H4 (cell line): ENCODE measurements at regions not wholly inside any gene's neighbourhood (a gene's known extent, or its start where the extent isn't known, plus 50 kb on each side); places are given as distances from the start of the nearest gene placed in this dataset.
A peak's percentile ranks its signal among the peaks of the same experiment; 100 is the strongest.

Experiments
- DNase-seq: peaks from one replicate; pipeline ENCODE4 v3.0.0-alpha.2; 2015; ENCODE audit warnings: low spot score

DNA sequence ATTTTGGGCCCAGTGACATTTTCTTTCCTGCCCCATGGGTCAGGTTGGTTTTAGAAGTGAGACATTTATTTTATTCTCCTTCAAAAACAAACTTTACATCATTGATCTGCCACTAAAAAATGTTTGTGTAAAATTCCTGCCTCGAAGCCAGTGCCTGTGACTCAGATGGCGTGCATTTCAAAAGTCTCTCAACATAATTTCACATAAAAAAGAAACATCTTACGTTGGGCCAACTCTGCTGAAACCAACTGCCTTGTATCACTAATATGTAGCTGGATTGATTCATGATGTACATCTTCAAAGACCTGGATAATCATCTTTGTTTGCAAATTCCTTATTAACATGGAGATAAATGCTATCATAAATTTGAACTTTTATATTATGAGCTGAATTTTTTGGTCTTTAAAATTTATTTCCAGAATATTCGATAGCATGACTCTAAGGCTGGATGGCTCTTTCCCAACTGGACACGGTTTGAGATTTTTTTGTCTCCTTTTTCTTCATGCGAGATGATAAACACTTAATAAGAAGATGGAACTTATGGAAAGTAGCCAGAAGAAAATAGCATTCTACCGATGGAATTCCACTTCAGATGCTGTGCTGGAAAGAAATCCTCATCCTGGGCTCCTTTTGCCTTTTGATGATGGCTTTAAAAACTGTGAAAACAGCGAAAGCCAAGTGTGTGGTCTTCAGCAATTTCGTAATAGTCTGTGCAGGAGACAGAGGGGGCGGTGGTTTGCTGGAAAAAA lies 420.5 kb downstream of the FGF9 start:
- DNase-seq: no peak

DNA sequence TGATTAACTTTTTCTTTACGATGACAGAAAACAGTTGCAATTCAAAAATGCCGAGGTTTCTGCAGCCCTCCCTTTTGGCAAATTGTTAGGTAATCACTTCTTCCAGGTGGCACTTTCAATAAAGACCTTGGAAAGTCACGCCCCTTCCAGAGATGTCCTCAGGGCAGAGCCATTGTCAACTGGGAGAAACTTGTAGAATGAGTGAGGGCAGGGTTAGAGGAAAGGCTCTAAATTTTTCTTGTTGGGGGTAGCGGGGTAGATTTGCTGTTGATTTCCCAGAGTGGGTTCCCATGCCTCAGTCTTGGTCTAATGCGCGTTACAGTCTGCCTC lies 421.1 kb downstream of the FGF9 start:
- DNase-seq: no peak

DNA sequence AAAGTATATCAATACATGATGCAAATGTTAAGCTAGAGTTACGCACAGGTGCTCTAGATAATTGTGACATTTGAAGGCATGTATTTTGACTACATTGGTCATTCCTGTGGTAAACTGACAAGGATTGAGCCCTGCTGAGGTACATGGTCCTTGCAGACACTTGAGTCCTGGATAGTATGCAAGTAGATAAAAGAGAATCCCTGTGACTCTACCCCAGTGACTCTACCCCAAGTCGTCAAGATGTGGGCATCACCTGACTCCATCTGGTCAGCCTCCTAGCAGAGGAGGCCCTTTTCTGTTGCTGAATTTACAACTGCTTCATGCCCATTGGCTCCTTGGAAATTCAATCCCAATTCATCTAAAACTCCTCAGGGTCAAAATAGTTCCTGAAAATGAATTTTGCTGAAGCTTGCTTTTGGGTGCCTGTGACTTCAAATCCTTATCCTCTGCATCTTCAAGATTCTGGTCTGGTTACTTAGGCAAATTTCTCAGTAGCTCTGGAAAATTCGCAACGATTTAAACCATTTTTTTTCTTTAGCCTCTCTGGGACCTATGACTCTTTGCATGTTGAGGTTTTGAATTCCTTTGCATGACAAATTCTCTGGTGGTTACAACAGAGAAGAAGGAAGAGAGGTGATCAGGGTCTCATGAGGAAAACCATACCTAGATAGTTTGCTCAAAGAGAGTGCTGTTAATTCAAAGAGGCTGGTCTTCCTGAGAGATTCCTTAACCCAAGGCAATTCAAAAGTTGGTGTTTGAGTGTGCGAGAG lies 422.1 kb downstream of the FGF9 start:
- no peak for DNase-seq

DNA sequence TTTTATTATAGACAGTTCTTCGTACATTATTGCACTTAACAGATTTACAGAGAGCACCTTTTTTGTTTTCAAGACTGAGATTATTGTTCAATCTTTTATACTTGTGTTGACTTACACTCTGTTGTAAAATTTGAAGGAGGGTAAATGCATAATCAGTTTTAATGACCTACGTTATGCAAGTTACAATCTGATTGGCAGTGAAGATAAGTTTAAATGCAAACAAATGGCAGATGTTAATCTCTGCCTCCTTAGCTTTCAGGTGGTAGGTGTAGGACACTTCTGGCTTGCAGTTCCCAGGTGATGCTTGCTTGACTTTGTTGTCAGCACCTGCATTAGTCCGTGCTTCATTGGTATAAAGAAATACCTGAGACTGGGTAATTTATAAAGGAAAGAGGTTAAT lies 424.9 kb downstream of the FGF9 start:
- DNase-seq: no peak

DNA sequence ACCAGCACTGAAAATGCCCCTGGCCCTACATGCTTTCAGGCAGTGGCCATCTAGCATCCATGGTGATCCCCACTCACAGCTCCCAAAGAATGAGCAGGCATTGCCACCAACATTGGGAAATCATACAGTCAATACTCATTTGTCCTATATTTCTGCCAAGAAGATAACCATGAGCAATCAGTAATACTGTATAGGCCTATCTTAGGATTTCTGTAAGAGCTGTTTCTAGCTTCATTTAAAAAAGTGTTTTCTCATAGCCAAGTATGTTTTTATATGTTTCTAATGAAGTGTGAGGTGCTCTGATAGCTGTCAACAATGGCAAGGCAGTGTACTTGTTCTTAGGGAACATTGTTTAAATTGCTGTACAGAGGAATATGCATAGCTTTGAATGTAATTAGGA lies 428.7 kb downstream of the FGF9 start:
- DNase-seq: no peak

DNA sequence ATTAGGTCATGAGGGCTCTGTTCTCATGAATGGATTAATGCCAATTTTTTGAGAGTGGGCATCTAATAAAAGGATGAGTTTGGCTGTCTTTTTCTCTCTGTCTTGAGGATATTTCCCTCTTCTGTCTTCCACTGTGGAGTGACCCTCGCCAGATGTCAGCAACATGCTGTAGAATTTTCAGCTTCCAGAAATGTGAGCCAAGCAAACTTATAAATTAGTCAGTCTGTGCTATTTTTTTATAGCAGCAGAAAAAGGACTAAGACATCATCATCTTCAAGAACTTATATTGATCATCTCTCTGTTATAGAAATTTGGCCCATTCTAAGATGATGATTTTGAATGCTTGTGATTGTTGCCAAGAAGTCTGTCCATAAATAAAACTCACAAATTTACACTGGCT lies 431.4 kb downstream of the FGF9 start:
- DNase-seq: no peak

DNA sequence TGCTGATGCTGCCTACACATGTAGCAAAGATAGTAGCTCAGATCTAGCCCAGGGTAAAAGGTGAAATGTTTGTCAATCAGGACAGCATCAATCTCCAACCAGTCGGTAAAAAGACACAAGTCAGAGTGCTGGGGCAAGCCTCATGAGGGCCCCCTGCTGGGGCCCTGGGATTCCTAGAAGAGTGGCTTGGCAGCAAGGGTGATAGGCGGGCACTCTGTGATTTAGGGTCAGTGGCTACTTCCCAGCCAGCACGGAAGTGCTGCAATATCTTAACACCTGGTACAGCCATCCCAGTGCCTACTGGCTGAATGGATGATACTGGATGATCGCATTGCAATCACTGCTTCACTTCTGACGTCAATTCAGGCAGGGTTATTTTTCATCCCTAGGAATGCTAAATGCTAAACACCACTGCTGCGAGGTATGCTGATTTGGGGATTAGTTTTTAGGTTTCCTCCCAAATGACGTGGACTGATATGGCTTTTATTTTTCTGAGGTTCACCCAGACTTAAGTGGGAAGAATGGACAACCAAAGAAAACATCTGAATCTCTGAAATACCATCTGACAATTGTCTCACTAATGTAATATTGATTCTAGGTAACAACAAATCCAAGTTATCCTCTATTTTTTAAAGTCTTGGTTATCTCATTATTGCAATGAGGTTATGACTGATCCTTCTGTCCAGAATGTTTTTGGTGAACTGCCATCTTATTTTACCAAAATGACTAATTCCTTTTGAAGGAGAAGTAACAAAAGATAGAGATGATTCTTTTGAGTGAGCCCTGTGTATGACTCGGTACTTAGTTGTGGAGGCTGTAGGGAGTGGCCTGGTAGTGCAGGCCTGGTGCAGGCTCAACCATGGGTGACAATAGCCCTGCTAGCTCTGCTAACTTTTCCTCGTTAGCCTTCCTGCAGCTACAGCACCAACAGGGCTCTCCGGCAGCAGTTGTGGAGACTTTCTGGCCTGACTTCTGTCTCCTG lies 432.5 kb downstream of the FGF9 start:
- no peak for DNase-seq

DNA sequence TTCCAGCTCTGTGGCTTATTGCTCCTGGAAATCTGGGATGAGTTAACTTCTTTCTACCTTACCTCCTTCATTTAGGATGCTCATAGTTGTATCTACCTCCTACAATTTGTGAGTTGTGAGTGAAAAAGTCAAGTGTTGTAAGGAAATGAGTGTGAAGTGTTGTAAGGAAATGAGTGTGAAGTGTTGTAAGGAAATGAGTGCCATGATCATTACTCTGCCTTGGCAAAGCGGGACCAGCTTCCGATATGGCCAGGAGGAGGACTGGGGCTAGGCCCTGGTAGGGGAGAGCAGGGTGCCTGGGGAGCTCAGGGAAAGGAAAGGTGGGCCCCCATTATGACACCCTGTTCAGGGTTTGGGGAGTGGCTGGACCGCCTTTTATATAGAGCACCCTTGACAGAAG lies 435.2 kb downstream of the FGF9 start:
- no peak for DNase-seq

DNA sequence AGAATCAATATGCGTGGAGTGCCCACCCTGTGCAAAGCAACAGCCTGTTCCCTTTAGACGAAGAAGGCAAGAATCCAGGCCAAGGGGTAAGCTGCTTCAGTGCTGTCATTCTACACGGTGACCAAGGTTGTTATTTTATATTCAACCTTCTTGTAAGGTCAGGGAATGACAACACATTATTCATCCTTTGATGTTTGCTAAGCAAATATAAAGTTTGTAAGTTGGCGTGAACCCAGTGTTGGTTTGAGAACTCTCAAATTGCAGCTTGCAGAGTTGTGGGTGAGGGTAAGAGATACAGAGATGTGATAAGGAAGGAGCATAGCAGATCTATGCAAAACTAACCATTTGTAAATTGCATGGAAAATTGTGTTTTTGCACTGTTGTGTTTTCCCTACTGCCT lies 436.7 kb downstream of the FGF9 start:
- DNase-seq: peak; percentile 10

DNA sequence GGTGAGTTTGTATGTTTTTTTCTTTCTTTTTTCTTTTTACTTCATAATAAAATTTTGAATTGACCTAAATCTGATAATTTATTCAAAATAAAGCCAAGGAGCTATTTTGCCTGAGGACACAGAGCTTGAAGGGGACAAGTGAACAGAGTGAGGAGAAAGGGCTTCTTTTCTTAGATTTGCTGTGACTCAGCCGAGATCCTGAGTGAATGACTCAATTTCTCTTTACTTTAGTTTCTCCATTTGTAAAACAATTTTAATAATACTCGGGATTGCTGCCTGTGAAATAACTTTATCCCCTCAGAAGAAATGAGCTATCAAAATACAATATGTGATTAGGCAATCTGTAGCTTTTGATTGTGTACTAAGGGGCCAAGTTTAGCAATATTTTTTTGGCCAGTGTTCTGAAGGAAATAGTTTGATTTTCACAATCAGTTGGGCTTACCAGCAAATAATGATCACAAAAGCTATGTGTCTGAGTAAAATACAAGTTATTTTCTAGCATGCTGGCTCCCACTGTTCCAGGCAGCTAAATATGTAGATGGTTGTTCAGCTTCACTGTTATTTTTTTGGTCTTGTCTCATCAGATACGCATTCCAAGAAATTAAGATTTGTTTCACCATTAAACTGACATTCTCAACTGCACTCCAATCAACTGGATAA lies 437.5 kb downstream of the FGF9 start:
- no peak for DNase-seq

DNA sequence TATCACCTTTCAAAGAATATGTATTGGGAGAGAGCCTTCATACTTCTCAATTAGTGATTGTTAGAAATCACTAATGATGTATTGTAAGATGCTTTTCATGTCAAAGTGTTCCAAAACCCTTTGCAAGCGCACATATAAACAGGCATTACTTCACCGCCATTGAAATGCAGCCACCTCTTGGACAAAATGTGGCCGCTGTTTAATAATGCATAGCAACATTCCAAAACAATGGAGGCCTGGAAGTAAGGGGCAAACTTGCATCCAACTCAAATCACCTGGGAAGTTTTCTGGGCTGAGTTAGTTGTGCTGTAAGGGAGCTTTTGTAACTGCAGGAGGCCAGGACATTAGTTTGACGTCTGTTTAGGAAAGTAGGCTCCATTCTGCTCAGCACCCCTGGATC lies 438.1 kb downstream of the FGF9 start:
- no peak for DNase-seq

DNA sequence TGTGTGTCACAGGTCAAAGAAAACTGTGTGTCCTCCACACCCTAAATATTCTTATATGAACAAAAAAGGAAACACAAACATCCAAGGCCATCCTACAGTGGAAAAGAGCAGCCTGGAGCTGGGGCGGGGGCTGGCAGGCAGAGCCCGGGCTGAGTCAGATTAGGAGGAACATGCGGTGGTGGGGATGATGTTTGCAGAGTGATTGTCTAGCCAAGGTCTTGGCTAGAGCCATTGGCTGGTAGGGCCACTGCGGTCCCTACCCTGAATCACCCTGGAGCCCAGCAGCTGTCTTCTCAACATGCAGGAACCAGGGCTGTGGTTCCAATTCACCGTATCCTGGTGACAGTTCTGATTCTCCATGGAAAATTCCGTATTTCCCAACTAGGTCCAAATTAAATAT lies 439.5 kb downstream of the FGF9 start:
- DNase-seq: no peak

DNA sequence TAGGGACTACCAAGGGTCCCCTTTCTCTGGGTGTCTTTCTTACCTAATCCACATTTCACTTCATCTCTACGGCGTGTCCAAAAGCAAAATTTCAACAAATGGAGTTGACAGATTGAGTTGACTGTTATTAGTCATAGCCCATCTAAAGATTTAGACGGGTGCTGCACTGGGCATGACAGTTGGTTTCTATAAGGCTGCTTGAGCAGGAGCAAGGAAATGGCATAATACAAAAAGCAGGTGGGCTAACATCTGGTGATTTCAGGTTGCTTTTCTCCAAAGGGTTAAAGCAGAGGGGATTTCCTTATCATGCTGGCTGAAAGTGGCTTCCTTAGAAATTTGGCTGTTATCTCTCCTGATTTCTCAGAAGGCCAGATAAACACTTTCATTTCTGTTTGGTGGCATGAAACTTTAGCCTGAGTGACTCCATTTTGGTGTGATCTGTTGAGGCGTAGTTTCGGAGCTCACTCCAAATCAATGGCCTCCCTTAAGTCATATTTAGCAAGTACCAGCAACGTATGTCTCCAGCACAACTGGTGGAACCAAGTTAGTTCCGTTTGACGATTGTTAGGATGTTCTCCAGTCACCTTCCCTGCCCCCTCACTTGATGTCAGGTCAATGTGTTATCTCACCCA lies 440.4 kb downstream of the FGF9 start:
- no peak for DNase-seq

DNA sequence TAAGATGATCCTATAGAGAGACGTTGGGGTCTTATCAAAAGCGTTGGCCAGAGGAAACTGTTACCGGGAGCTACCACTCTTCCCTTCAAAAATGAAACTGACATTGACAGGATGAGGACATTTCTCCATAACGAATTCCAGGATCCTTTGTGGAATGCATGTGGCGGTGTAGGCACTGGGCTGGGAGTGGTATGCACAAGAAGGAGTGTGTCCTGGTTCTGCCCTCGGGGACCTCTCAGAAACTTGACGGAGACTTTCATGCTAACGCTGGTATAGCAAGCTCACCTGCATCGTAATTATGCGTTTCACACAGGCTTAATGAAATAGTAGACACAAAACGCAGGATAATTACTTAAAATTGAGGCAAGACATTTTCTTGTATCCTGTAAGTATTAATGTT lies 441.1 kb downstream of the FGF9 start:
- DNase-seq: no peak

DNA sequence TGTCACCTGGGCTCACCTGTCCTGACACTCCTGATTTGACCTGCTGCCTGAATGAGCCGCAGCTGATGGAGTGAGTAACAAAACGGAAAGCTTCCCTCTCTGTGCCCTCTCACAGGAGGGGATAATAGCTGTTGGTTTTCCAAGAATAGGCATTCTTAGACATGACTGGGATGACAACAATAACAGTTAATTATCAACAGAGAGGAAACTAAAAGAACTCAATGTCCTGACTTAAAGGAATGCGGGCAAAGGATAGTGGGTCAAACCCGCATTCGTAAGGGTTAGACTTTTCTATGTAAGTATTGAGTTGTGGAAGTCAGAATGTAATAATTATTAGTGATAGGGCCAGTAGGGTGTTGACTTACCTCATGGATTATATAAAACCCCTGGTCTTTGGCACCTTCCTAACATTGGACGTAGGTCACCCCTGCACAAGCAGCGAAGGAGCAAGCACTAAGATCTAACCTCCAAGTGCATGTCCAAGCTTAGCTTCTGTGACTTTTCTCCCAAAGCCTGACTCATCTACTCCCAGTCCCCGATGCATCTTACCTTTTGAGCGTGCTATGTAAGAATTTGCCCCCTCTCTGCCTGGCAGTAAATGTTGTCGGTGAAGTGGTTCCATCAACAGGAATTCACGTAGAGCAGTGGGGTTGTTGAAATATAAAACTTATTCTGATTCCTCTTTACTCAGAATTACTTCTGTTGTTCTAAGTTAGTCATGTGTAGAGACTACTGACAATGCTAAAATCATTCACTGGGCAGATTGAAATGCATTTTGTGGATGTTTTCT lies 442.3 kb downstream of the FGF9 start:
- DNase-seq: no peak

DNA sequence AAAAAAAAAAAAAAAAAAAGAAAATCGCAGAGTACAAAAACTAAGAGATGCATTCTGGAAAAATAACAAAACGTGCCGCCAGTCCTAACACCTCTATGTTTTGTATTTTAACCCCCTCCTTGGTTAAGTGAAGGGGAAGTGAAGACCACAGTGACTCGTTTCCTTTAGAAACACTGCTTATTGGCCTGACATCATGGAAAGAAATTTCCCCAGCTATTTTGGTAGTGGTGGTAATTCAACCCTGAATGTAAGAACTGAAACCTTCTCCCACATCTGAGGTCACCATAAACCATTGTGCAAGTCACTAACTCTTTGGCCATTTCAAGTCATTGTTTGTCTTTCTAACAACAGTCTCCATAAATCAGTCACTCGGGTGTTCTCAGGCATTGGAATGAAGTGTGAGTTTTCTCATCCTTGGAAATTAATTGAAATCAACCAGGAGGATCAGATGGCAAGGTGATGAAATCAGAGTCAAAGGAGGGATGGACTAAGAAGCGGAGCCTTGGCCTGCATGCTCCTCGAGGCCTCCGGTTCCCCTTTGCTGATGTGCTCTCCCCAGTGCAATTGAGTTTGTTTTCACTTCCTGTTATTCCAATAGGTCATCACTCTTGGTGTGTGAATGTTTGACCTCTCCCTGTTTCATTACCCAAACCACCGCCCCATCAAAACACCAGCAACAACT lies 443.9 kb downstream of the FGF9 start:
- peak; percentile 44 for DNase-seq

DNA sequence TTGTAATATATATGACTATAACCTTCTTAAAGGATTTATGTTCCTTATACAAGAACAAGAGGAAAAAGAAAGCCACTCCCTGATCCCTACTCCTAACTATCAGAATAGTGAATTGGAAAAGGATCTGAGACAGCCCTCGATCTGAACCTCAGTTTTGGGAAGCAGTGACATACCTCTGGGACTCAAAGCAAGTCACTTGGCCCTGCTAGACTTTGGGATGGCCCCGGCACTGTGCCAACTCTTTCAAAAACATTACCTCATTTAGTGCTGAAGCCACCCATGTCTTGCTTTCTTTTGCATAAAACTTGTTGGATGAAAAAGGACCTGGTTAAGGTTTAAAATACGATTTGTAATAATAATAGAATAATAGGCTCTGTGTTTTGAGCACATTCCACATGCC lies 447.3 kb downstream of the FGF9 start:
- no peak for DNase-seq

DNA sequence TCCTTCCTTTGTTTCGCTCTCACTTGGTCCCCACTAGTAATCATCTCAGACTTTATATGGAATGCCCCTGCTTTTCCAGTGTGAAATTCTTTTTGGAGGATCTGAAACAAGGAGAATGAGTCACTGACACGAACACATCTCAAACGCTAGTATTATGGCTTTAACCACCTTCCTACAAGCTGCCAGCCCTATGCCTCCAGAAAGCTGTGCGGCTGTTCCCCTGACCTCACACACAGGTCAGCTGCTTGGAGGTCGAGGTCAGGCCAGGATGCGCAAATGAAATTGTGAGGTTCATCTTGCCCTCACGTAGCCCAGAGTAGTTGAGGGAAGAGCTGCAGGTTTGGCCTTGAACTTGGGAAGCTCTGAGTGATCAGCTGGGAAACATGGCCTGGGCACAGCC lies 449.8 kb downstream of the FGF9 start:
- DNase-seq: no peak

DNA sequence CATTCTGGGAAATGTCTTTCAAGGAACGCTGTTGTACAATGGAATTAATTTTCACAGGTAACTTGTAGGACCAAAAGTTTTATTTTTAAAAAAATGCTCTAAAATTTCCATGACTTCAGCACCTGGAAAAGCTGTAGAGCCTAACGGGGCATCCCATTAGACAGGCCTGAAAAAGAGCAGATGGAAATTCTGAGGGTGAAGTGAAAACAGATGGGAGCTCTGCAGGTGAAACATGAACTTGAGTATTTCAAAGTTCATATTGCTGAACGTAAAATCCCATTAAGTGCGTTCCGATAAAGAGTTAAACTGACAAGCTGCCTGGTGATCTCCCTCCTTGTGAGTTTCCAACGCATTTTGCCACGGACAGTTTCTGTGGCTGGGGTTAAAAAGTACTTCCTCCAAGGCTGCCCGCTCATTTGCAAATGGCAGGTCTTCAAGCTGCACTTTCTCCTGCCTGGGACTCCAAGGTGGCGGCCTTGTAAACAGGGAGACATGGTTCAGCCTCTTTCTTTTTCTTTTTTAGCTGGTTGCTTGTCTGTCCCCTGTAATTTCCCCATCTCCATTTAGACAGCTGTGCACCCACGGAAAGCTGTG lies 450.4 kb downstream of the FGF9 start:
- DNase-seq: no peak
